ENCODE measurements at regions not wholly inside any gene's neighbourhood (a gene's known extent, or its start where the extent isn't known, plus 50 kb on each side); places are given as distances from the start of the nearest gene placed in this dataset.

DNA sequence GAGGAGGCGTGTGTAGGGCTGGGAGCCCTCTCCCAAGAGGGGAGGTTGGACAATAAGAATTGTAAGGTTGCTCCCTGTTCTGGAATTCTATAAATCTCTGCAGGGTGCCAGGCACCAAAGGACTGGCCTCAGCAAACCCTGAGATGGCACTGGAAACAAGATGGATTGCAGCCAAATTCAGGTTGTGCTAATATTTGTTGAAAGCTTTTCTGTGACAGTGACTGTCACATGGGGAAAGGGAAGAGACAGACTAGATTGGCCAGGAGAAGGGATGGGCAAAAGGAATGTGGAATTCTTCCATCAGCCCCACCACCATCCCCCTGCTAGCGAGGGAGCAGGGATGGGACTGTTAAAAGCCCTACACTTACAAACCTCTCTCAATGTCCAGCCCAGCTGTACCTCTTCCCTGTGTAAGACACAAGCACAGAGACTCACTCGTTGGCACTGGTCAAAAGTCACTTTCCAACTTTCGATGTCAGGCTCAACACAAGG lies 62.4 kb downstream of the SOX9 start:
- TF ChIP-seq TAF1 (IDR thresholded peaks at IDR 0.05; ENCODE audit: borderline replicate concordance, insufficient read depth, low read length) (no peak), SIN3A (IDR thresholded peaks at IDR 0.05; ENCODE audit: borderline replicate concordance, insufficient read depth, low read length) (no peak)
- TF ChIP-seq, protein P1, sequence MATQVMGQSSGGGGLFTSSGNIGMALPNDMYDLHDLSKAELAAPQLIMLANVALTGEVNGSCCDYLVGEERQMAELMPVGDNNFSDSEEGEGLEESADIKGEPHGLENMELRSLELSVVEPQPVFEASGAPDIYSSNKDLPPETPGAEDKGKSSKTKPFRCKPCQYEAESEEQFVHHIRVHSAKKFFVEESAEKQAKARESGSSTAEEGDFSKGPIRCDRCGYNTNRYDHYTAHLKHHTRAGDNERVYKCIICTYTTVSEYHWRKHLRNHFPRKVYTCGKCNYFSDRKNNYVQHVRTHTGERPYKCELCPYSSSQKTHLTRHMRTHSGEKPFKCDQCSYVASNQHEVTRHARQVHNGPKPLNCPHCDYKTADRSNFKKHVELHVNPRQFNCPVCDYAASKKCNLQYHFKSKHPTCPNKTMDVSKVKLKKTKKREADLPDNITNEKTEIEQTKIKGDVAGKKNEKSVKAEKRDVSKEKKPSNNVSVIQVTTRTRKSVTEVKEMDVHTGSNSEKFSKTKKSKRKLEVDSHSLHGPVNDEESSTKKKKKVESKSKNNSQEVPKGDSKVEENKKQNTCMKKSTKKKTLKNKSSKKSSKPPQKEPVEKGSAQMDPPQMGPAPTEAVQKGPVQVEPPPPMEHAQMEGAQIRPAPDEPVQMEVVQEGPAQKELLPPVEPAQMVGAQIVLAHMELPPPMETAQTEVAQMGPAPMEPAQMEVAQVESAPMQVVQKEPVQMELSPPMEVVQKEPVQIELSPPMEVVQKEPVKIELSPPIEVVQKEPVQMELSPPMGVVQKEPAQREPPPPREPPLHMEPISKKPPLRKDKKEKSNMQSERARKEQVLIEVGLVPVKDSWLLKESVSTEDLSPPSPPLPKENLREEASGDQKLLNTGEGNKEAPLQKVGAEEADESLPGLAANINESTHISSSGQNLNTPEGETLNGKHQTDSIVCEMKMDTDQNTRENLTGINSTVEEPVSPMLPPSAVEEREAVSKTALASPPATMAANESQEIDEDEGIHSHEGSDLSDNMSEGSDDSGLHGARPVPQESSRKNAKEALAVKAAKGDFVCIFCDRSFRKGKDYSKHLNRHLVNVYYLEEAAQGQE (IDR thresholded peaks at IDR 0.05; ENCODE audit: insufficient read depth in 1 of 2, low read depth in 2 of 2, low read length in 2 of 2) = no peak

Measured in PFSK-1 (cell line).